MCF 10A (cell line): ENCODE measurements at regions not wholly inside any gene's neighbourhood (a gene's known extent, or its start where the extent isn't known, plus 50 kb on each side); places are given as distances from the start of the nearest gene placed in this dataset.

Experiments
- BruUV-seq: library from RNA; stranded (reverse); fragments of 400-500 nt; replicated peaks from 2 replicates; lab custom pipeline; 2021; lab: Mats Ljungman, UMichigan
- CTCF ChIA-PET: fragments of 300-600 bp; sonication (Branson Sonifier 250); formaldehyde crosslinking; extraction: SDS; loops from one replicate; lab custom pipeline; 2021; ENCODE audit warnings: antibody characterized with exemption, inconsistent platforms; lab: Yijun Ruan, JAX
- POLR2A ChIA-PET: fragments of 300-600, 350-650 bp; sonication (Branson Sonifier 250); formaldehyde crosslinking; extraction: SDS; loops from one replicate; lab custom pipeline; 2020; ENCODE audit warnings: antibody characterized with exemption, inconsistent platforms; lab: Yijun Ruan, JAX
- DNase-seq: peaks from one replicate; pipeline ENCODE4 v3.0.0-alpha.2; 2018; ENCODE audit not compliant: unreplicated experiment
- H3K27ac Mint-ChIP-seq: one replicate; pipeline ENCODE4 v1.8.0; 2022; ENCODE audit warnings: mild to moderate bottlenecking, low read depth, mixed read lengths; ENCODE audit not compliant: unreplicated experiment
- H3K27me3 Mint-ChIP-seq: one replicate; pipeline ENCODE4 v1.8.0; 2022; ENCODE audit warnings: mixed read lengths; ENCODE audit not compliant: insufficient read depth, unreplicated experiment
- H3K36me3 Mint-ChIP-seq: one replicate; pipeline ENCODE4 v1.8.0; 2022; ENCODE audit warnings: mild to moderate bottlenecking, moderate library complexity, mixed read lengths; ENCODE audit not compliant: insufficient read depth, unreplicated experiment
- H3K4me1 Mint-ChIP-seq: one replicate; pipeline ENCODE4 v1.8.0; 2022; ENCODE audit warnings: mixed read lengths; ENCODE audit not compliant: insufficient read depth, unreplicated experiment
- H3K4me3 Mint-ChIP-seq: one replicate; pipeline ENCODE4 v1.8.0; 2022; ENCODE audit warnings: mild to moderate bottlenecking, moderate library complexity, mixed read lengths; ENCODE audit not compliant: unreplicated experiment
- H3K9me3 Mint-ChIP-seq: one replicate; pipeline ENCODE4 v1.8.0; 2022; ENCODE audit warnings: mixed read lengths; ENCODE audit not compliant: unreplicated experiment
- CTCF ChIP-seq: fragments of 200-600 bp; IDR thresholded peaks from one replicate; pipeline ENCODE4 v1.8.0; 2022; ENCODE audit warnings: antibody characterized with exemption, mild to moderate bottlenecking; ENCODE audit not compliant: unreplicated experiment
- intact Hi-C: fragments of 100-400 bp; cut with micrococcal nuclease; formaldehyde crosslinking; loops from 2 replicates; pipeline ENCODE4 v1.14.1; 2022

- no peak overlapping the region for H3K27ac Mint-ChIP-seq
- H3K4me1 Mint-ChIP-seq: no peaks in the 10 kb centered on the region
- intact Hi-C loops: no loop called here
- POLR2A ChIA-PET: no interaction called here
- CTCF ChIA-PET: no interaction called here
- no peaks in the 10 kb centered on the region for H3K27me3 Mint-ChIP-seq
- no peak overlapping the region for H3K4me3 Mint-ChIP-seq
- no peaks in the 10 kb centered on the region for H3K36me3 Mint-ChIP-seq
- no peak for TF ChIP-seq CTCF
- H3K9me3 Mint-ChIP-seq: no peaks in the 10 kb centered on the region
- BruUV-seq: no TSS peak
- DNase-seq: peak; percentile 22
Measured at GRCh38 chr4:19047279-19047880, 1025.8 kb upstream of the LCORL start.

- no peak for TF ChIP-seq CTCF
- Mint-ChIP-seq H3K4me3 (no peak overlapping the region), H3K36me3 (no peaks in the 10 kb centered on the region), H3K27me3 (no peaks in the 10 kb centered on the region), H3K27ac (no peak overlapping the region), H3K9me3 (no peaks in the 10 kb centered on the region), H3K4me1 (no peaks in the 10 kb centered on the region)
- ChIA-PET CTCF (no interaction called here), POLR2A (no interaction called here)
- DNase-seq: no peak
- BruUV-seq: no TSS peak
- intact Hi-C loops: no loop called here
Measured at GRCh38 chr4:19039816-19040215, 1018.3 kb upstream of the LCORL start.

- Mint-ChIP-seq H3K36me3 (no peaks in the 10 kb centered on the region), H3K4me1 (no peaks in the 10 kb centered on the region), H3K27me3 (no peaks in the 10 kb centered on the region), H3K4me3 (no peak overlapping the region), H3K27ac (no peak overlapping the region), H3K9me3 (no peaks in the 10 kb centered on the region)
- no peak for TF ChIP-seq CTCF
- intact Hi-C loops: no loop called here
- POLR2A ChIA-PET: no interaction called here
- no peak for DNase-seq
- no TSS peak for BruUV-seq
- CTCF ChIA-PET: interaction anchor here (0.7 to 1.2 kb wide), 2 partner anchors 8 to 39 kb away, joined by 3 to 4 read pairs; no protein-coding TSS in a partner anchor
Measured at GRCh38 chr4:19038231-19038630, 1016.7 kb upstream of the LCORL start.

GRCh38 chr4:19033816-19034733 lies 1012.5 kb upstream of the LCORL start:
- ChIA-PET POLR2A (no interaction called here), CTCF (no interaction called here)
- Mint-ChIP-seq H3K9me3 (no peaks in the 10 kb centered on the region), H3K4me3 (no peak overlapping the region), H3K36me3 (no peaks in the 10 kb centered on the region), H3K27me3 (no peaks in the 10 kb centered on the region), H3K27ac (no peak overlapping the region), H3K4me1 (no peaks in the 10 kb centered on the region)
- no peak for TF ChIP-seq CTCF
- BruUV-seq: no TSS peak
- intact Hi-C loops: no loop called here
- DNase-seq: no peak
